ENCODE measurements at regions not wholly inside any gene's neighbourhood (a gene's known extent, or its start where the extent isn't known, plus 50 kb on each side); places are given as distances from the start of the nearest gene placed in this dataset.

DNA sequence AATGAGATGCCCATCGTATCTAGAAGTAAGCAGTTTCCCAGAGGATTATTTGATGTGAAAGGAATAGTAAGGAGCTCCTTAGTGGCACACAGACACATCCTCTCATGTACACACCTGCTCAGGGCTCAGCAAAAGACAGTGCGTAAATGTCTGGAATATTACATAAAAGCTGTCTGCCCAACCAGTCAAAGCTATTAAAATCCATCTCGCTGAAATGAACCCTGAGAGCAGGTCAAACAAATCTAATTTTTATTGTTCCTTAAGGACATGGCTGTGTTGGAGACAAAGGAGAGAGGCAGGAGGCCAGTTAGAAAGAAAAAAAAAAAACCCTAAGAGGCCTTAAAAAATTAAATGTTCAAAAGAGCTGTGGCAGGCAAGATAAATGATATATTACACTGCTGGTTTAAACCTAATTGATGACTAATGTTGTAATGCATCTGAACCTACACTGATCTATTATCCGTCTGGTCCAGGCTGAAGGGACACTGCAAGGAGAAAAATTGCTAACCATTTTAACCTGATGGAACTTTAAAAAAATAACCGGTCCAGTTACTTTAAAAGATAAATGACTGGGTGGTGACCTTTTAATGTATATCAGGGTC, 58.5 kb upstream of the FGGY start:
- Histone ChIP-seq H3K9me3 (ENCODE audit: control insufficient read depth, insufficient read depth, low read length) (no peaks in the 10 kb centered on the region), H3K36me3 (ENCODE audit: insufficient read depth, low read length) (no peaks in the 10 kb centered on the region), H3K4me1 (ENCODE audit: insufficient read depth, low read length) (peaks cover 8% of the 10 kb centered on the region), H3K9ac (ENCODE audit: low read depth, low read length) (no peak overlapping the region)

DNA sequence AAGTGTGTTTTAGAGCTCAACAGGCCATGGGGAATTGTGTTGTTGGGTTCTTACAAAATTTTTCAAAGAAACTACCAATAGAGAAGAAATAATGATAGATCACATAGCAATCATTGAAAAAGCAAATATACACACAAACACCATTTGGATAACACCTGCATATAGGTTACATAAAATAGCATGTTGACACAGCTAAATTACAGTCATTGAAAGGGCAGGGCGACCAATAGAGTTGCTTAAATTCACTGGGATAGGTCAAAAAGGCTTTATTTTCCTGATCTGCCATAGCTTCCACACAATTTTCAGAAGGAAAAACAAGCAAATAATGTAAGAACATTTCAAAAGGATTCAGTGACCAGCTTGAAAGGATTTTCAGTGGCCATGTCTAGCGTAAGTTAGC, 57.9 kb upstream of the FGGY start:
- peaks cover 8% of the 10 kb centered on the region for H3K4me1 ChIP-seq (ENCODE audit: insufficient read depth, low read length)
- H3K9ac ChIP-seq (ENCODE audit: low read depth, low read length), result no peak overlapping the region
- no peaks in the 10 kb centered on the region; the same call in 1 of the 2 replicates for H3K9me3 ChIP-seq (ENCODE audit: control insufficient read depth, insufficient read depth, low read length)
- H3K36me3 ChIP-seq (ENCODE audit: insufficient read depth, low read length), result no peaks in the 10 kb centered on the region

DNA sequence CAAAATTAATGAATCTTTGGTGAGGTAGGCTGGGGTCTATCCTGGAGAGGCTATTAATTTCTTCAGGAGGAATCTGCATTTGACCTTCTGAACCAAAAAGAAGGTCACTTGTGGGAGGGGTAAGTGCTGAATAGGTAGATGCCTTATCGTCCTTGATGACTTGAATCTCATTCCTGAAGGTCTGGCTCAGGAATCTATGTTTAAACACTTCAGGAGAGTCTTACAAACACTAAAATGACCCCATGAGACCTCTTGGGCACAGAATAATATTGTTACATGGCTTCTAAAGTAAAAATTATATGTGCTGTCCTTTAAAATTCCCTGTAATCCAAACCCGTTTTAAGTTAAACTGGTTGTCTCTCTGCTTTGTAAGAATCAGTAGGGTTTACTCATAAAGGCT, 55.0 kb upstream of the FGGY start:
- Histone ChIP-seq H3K4me1 (ENCODE audit: insufficient read depth, low read length) (peaks cover 8% of the 10 kb centered on the region), H3K9ac (ENCODE audit: low read depth, low read length) (no peak overlapping the region), H3K9me3 (ENCODE audit: control insufficient read depth, insufficient read depth, low read length) (peaks cover 3% of the 10 kb centered on the region; the same call in 1 of the 2 replicates), H3K36me3 (ENCODE audit: insufficient read depth, low read length) (no peaks in the 10 kb centered on the region)

DNA sequence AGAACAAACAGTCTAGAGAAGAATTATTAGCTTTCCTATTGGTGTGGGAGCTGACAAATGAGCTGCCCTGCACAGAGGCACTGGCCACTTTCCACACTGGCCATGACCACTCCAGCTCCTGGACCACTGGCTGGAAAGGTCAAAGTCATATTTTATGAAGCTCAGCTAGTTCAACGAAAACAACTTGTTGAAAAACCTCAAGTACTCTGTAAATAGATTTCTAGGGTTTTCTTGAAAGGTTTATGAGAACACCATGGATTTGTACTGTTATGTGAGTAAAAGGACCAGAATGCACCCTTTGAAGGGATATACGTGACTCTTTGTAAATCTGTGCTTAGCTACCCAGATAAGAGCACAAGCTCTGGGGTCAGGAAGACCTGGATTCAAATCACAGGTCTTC, 54.5 kb upstream of the FGGY start:
- no peak overlapping the region for H3K9ac ChIP-seq (ENCODE audit: low read depth, low read length)
- no peaks in the 10 kb centered on the region for H3K36me3 ChIP-seq (ENCODE audit: insufficient read depth, low read length)
- H3K9me3 ChIP-seq (ENCODE audit: control insufficient read depth, insufficient read depth, low read length), result peaks cover 3% of the 10 kb centered on the region; the same call in 1 of the 2 replicates
- H3K4me1 ChIP-seq (ENCODE audit: insufficient read depth, low read length), result peaks cover 8% of the 10 kb centered on the region

GRCh38 chr1:59243550-59243949, 53.3 kb upstream of the FGGY start:
- no peak overlapping the region for H3K9ac ChIP-seq (ENCODE audit: low read depth, low read length)
- peaks cover 3% of the 10 kb centered on the region; the same call in 1 of the 2 replicates for H3K9me3 ChIP-seq (ENCODE audit: control insufficient read depth, insufficient read depth, low read length)
- H3K36me3 ChIP-seq (ENCODE audit: insufficient read depth, low read length), result no peaks in the 10 kb centered on the region
- H3K4me1 ChIP-seq (ENCODE audit: insufficient read depth, low read length), result no peaks in the 10 kb centered on the region; the same call in 1 of the 2 replicates

- Histone ChIP-seq H3K4me1 (ENCODE audit: insufficient read depth, low read length) (no peaks in the 10 kb centered on the region), H3K9me3 (ENCODE audit: control insufficient read depth, insufficient read depth, low read length) (peaks cover 3% of the 10 kb centered on the region; the same call in 1 of the 2 replicates), H3K36me3 (ENCODE audit: insufficient read depth, low read length) (no peaks in the 10 kb centered on the region), H3K9ac (ENCODE audit: low read depth, low read length) (no peak overlapping the region)
These were observed 52.9 kb upstream of the FGGY start for GRCh38 chr1:59243978-59244377.

DNA sequence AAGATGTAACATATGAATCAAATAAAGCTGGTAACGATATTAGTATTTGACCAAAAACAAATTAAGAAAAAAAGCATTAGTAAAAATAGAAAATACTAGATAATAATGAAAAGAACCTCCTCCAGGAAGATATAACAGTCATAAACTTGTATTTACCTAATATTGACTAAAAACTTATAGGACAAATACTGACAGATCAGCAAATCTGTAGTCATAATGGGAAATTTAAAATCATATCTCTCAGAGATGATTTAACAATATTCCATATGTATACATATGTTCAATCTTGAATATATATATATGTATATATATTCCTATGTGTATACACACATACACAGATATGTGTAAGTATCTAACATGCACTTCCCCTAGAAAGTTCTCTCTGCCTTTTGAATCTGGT, 52.0 kb upstream of the FGGY start:
- peaks cover 8% of the 10 kb centered on the region; the same call in 1 of the 2 replicates for H3K9me3 ChIP-seq (ENCODE audit: control insufficient read depth, insufficient read depth, low read length)
- H3K9ac ChIP-seq (ENCODE audit: low read depth, low read length), result no peak overlapping the region
- H3K36me3 ChIP-seq (ENCODE audit: insufficient read depth, low read length), result no peaks in the 10 kb centered on the region
- H3K4me1 ChIP-seq (ENCODE audit: insufficient read depth, low read length), result no peaks in the 10 kb centered on the region

All from ES-I3 (cell line).